H1 (cell line): ENCODE measurements at regions not wholly inside any gene's neighbourhood (a gene's known extent, or its start where the extent isn't known, plus 50 kb on each side); places are given as distances from the start of the nearest gene placed in this dataset.

Experiments
- TEAD4 ChIP-seq: IDR thresholded peaks from 2 replicates; pipeline ENCODE4 v1.6.1; 2012; ENCODE audit warnings: low read depth, low read length, inconsistent platforms, mixed read lengths
- TF ChIP-seq, protein P1 (sequence below): fragments of 300-600 bp; sonication (generic); IDR thresholded peaks from 2 replicates; pipeline ENCODE4 v1.7.1; 2012; ENCODE audit warnings: low read length, moderate library complexity, mild to moderate bottlenecking, inconsistent platforms; ENCODE audit not compliant: insufficient replicate concordance

DNA sequence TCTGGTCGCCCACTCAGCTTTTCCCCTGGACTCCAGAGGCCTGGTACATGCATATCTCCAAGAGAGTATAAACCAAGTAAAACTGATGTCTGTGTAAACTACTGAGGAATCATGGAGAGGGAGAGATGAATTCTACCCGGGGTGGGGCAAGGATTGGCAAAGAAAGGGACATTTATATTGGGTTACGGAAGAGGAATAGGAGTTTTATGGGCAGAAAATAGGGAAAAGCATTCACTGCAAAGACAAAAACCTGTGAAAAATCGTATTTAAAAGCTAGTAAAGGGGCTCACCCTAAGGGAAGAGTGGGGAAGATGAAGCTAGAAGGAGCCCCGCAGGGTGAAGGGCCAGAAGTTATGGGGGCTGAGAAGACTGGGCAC is 248.0 kb upstream of the KLF4 start (continued):
- TF ChIP-seq TEAD4: no peak
- TF ChIP-seq, protein P1, sequence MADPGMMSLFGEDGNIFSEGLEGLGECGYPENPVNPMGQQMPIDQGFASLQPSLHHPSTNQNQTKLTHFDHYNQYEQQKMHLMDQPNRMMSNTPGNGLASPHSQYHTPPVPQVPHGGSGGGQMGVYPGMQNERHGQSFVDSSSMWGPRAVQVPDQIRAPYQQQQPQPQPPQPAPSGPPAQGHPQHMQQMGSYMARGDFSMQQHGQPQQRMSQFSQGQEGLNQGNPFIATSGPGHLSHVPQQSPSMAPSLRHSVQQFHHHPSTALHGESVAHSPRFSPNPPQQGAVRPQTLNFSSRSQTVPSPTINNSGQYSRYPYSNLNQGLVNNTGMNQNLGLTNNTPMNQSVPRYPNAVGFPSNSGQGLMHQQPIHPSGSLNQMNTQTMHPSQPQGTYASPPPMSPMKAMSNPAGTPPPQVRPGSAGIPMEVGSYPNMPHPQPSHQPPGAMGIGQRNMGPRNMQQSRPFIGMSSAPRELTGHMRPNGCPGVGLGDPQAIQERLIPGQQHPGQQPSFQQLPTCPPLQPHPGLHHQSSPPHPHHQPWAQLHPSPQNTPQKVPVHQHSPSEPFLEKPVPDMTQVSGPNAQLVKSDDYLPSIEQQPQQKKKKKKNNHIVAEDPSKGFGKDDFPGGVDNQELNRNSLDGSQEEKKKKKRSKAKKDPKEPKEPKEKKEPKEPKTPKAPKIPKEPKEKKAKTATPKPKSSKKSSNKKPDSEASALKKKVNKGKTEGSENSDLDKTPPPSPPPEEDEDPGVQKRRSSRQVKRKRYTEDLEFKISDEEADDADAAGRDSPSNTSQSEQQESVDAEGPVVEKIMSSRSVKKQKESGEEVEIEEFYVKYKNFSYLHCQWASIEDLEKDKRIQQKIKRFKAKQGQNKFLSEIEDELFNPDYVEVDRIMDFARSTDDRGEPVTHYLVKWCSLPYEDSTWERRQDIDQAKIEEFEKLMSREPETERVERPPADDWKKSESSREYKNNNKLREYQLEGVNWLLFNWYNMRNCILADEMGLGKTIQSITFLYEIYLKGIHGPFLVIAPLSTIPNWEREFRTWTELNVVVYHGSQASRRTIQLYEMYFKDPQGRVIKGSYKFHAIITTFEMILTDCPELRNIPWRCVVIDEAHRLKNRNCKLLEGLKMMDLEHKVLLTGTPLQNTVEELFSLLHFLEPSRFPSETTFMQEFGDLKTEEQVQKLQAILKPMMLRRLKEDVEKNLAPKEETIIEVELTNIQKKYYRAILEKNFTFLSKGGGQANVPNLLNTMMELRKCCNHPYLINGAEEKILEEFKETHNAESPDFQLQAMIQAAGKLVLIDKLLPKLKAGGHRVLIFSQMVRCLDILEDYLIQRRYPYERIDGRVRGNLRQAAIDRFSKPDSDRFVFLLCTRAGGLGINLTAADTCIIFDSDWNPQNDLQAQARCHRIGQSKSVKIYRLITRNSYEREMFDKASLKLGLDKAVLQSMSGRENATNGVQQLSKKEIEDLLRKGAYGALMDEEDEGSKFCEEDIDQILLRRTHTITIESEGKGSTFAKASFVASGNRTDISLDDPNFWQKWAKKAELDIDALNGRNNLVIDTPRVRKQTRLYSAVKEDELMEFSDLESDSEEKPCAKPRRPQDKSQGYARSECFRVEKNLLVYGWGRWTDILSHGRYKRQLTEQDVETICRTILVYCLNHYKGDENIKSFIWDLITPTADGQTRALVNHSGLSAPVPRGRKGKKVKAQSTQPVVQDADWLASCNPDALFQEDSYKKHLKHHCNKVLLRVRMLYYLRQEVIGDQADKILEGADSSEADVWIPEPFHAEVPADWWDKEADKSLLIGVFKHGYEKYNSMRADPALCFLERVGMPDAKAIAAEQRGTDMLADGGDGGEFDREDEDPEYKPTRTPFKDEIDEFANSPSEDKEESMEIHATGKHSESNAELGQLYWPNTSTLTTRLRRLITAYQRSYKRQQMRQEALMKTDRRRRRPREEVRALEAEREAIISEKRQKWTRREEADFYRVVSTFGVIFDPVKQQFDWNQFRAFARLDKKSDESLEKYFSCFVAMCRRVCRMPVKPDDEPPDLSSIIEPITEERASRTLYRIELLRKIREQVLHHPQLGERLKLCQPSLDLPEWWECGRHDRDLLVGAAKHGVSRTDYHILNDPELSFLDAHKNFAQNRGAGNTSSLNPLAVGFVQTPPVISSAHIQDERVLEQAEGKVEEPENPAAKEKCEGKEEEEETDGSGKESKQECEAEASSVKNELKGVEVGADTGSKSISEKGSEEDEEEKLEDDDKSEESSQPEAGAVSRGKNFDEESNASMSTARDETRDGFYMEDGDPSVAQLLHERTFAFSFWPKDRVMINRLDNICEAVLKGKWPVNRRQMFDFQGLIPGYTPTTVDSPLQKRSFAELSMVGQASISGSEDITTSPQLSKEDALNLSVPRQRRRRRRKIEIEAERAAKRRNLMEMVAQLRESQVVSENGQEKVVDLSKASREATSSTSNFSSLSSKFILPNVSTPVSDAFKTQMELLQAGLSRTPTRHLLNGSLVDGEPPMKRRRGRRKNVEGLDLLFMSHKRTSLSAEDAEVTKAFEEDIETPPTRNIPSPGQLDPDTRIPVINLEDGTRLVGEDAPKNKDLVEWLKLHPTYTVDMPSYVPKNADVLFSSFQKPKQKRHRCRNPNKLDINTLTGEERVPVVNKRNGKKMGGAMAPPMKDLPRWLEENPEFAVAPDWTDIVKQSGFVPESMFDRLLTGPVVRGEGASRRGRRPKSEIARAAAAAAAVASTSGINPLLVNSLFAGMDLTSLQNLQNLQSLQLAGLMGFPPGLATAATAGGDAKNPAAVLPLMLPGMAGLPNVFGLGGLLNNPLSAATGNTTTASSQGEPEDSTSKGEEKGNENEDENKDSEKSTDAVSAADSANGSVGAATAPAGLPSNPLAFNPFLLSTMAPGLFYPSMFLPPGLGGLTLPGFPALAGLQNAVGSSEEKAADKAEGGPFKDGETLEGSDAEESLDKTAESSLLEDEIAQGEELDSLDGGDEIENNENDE: no peak
